ENCODE measurements at regions not wholly inside any gene's neighbourhood (a gene's known extent, or its start where the extent isn't known, plus 50 kb on each side); places are given as distances from the start of the nearest gene placed in this dataset.

GRCh38 chr2:176830362-176830761 is 382.2 kb upstream of the HNRNPA3 start:
- CTCF ChIA-PET = interaction anchor here (0.5 kb wide), 1 partner anchor 314 kb away, joined by 4 read pairs; no protein-coding TSS in a partner anchor

DNA sequence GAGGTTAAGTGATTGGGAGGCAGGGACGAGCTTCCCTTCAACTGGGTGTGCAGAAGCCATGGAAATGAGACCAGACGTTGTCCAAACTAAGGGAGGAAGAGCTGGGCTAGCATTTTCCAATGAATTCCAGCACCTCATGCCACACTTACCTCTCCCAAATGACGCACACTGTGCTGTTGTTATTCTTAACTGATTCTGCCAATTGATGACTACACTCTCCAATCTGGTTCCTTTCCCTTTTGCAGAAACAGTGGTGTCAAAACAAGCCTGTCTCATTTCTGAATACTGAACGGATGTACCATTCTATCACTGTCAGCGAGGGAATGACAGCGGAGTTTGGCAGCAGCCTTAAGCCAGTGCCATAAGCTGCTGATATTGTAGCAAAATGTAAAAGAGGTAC is 380.5 kb upstream of the HNRNPA3 start:
- no TSS peak for BruUV-seq (replicated peaks)
- ATAC-seq = no peak
- TF ChIP-seq CTCF (IDR thresholded peaks at IDR 0.05) = no peak
- TF ChIP-seq REST (IDR thresholded peaks at IDR 0.05; ENCODE audit: insufficient read depth in 1 of 2, low read depth in 2 of 2, low read length in 1 of 2) = no peak
- TF ChIP-seq SIN3A (IDR thresholded peaks at IDR 0.05; ENCODE audit: borderline replicate concordance, insufficient read depth, low read depth, low read length) = no peak
- TF ChIP-seq POLR2AphosphoS5 (IDR thresholded peaks at IDR 0.05; ENCODE audit: low read depth, low read length) = no peak
- TF ChIP-seq TCF7L2 (IDR thresholded peaks at IDR 0.05; ENCODE audit: low read depth, low read length) = no peak
- intact Hi-C loops (cut with micrococcal nuclease; ENCODE audit: unreplicated experiment) = no loop called here
- ChIA-PET CTCF (no interaction called here), POLR2A (no interaction called here)
- no peaks in the 10 kb centered on the region for H3K36me3 ChIP-seq (ENCODE audit: control insufficient read depth, insufficient read depth, low read length)
- in situ Hi-C loops (cut with HindIII; ENCODE audit: low pct_unique_long_range_greater_than_20kb, low sequenced_read_pairs) = no loop called here
- no peaks in the 10 kb centered on the region; the same call in none of the 2 replicates for H3K27me3 ChIP-seq (ENCODE audit: control insufficient read depth, insufficient read depth, low read length)
- H3K4me1 ChIP-seq (ENCODE audit: control insufficient read depth, insufficient read depth, low read length) = no peaks in the 10 kb centered on the region
- H3K27ac ChIP-seq (ENCODE audit: low read length) = no peak overlapping the region
- H3K4me3 ChIP-seq (ENCODE audit: low read depth in 2 of 2, low read length in 2 of 2) = no peak overlapping the region
- no peak for DNase-seq (ENCODE audit: low read depth, low spot score)
- no peaks in the 10 kb centered on the region for H3K9me3 ChIP-seq (ENCODE audit: control insufficient read depth, insufficient read depth, low read depth, low read length)

More at GRCh38 chr2:176830362-176830761, 382.2 kb upstream of the HNRNPA3 start:
- H3K36me3 ChIP-seq (ENCODE audit: control insufficient read depth, insufficient read depth, low read length) = no peaks in the 10 kb centered on the region
- no peak for DNase-seq (ENCODE audit: low read depth, low spot score)
- H3K27ac ChIP-seq (ENCODE audit: low read length) = no peak overlapping the region
- POLR2A ChIA-PET = no interaction called here
- no peaks in the 10 kb centered on the region for H3K4me1 ChIP-seq (ENCODE audit: control insufficient read depth, insufficient read depth, low read length)
- TF ChIP-seq TCF7L2 (IDR thresholded peaks at IDR 0.05; ENCODE audit: low read depth, low read length) (no peak), CTCF (IDR thresholded peaks at IDR 0.05) (peak; percentile 21; the same call in 1 of the 2 replicates), POLR2AphosphoS5 (IDR thresholded peaks at IDR 0.05; ENCODE audit: low read depth, low read length) (no peak)
- in situ Hi-C loops (cut with HindIII; ENCODE audit: low pct_unique_long_range_greater_than_20kb, low sequenced_read_pairs) (no loop called here), intact Hi-C loops (cut with micrococcal nuclease; ENCODE audit: unreplicated experiment) (no loop called here)
- H3K4me3 ChIP-seq (ENCODE audit: low read depth in 2 of 2, low read length in 2 of 2) = no peak overlapping the region
- no peaks in the 10 kb centered on the region for H3K9me3 ChIP-seq (ENCODE audit: control insufficient read depth, insufficient read depth, low read depth, low read length)
- ATAC-seq = no peak
- no TSS peak for BruUV-seq (replicated peaks)
- peaks cover 5% of the 10 kb centered on the region for H3K27me3 ChIP-seq (ENCODE audit: control insufficient read depth, insufficient read depth, low read length)
